PC-3 (cell line): ENCODE measurements at regions not wholly inside any gene's neighbourhood (a gene's known extent, or its start where the extent isn't known, plus 50 kb on each side); places are given as distances from the start of the nearest gene placed in this dataset.

Source experiments
- CTCF ChIP-seq: fragments of 300-600 bp; sonication (generic); conservative IDR thresholded peaks from 2 replicates; pipeline ENCODE4 v1.5.1; 2017; ENCODE audit warnings: antibody characterized with exemption, low read depth, mild to moderate bottlenecking, low read length
- EZH2 ChIP-seq: fragments of 300-600 bp; sonication (generic); IDR thresholded peaks from one replicate; pipeline ENCODE4 v1.6.1; 2017; ENCODE audit warnings: antibody characterized with exemption, mild to moderate bottlenecking, low read length; ENCODE audit not compliant: unreplicated experiment
- EZH2phosphoT487 ChIP-seq: fragments of 300-600 bp; sonication (generic); IDR thresholded peaks from 2 replicates; pipeline ENCODE4 v1.6.1; 2018; ENCODE audit warnings: mild to moderate bottlenecking, antibody characterized with exemption, low read length, borderline replicate concordance

GRCh38 chr5:128784726-128785125, 180.6 kb upstream of the SLC27A6 start:
- TF ChIP-seq CTCF (no peak), EZH2 (no peak), EZH2phosphoT487 (no peak)
